ENCODE measurements at regions not wholly inside any gene's neighbourhood (a gene's known extent, or its start where the extent isn't known, plus 50 kb on each side); places are given as distances from the start of the nearest gene placed in this dataset.
"Not testable (repeated sequence)": the region's sequence is repeated elsewhere in the genome, so short reads cannot be mapped to it uniquely, and the experiment has no call there.

DNA sequence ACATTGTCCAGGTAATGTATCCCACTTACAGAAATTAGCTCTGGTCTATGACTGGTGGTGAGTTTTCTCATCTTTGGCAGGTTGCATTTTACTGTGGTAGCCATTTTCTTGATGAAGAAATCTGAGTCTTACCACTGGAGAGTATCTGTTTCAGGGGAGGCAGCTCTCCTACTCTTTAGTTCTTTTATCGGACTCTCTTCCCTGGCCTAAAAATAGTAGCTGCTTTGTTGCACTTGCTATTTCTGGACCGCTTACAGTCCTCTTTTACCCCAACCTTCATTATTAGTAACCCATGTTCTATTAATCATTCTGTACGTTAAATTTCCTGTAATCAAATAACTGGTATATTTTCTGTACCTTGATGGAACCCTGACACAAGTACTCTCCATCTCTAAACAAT, 720.8 kb downstream of the PLA2G4A start:
- no peak for DNase-seq

DNA sequence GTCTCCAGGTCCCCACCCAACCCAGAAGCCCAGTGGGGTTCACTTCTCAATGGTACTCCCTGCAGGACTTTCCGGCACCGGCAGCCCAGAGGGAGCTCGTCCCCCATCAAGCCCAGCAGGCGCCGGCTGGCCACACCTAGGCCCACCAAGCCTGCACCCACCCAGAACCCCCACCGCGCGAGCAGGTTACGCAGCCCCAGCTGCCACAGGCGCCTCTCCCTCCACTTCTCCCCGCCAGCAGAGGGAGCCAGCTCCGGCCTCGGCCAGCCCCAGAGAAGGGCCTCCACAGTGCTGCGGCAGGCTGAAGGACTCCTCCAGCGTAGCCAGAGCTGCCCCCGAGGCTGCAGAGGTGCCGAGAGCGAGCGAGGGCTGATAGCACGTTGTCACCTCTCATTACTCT, 722.3 kb downstream of the PLA2G4A start:
- no peak for DNase-seq

DNA sequence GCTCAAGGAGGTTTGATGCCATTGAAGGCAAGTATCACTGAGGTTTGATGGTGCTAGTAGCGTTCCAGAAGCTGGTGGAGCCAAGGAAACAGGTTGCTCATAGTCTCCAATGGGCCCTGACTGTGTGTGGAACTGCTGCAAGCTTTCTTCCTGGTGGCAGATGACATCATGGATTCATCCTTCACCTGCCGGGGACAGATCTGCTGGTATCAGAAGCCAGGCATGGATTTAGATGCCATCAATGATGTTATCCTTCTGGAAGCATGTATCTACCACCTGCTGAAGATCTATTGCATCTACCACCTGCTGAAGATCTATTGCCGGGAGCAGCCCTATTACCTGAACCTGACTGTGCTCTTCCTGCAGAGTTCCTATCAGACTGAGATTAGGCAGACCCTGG, 734.4 kb downstream of the PLA2G4A start:
- no peak for DNase-seq

DNA sequence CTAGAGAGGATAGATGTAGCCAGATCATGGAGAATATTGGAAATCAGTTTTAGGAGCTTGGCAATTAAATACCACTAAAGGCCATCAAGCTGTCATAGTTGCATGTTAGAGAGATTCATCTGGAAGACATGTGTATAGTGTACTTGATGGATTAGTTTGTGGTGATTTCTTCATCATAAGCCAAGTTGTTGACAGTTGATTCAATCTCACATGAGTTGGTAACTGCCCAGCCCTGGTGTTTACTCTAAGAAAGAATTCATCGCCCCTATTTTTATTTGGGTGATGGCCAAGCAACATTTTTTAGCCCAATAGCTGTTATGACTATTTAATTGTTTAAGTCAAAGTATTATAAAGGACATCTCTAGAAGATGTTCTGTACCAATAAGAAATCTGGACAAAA, 737.6 kb downstream of the PLA2G4A start:
- DNase-seq: no peak

DNA sequence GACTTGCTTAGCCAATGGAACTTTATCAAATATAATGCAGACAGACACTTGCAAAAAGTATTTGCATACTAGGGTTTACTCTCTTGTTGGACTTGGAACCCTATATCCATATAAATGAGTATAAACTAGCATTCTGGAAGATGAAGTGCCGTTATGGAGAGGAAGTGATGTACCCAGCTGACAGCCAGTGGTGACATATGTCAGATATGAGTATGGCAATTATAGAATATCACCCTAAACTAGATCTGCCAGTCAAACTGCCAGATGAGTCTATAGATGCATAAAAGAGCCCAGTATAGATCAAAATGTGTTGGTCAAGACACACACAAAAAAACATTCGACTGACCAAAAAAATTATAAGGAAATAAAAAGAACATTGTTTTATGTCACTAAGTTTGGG, 739.3 kb downstream of the PLA2G4A start:
- no peak for DNase-seq

DNA sequence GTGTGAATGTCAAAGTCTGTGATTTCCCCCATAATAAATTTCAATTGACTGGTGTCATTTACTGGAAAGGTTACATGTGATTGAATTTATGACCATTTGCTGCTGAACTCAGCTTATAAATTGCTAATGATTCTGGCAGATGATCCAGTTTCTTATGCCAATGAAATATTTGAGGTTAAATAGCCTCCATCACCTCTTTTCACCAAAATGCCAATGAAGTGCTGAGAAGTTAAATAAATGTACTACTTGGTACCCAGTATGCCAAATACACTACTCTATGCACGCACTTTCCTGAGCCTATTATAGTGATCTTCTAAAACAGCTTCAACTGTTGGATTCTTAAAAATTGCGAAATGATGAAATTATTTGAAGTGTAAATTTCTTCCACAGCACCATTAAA, 741.4 kb downstream of the PLA2G4A start:
- no peak for DNase-seq

DNA sequence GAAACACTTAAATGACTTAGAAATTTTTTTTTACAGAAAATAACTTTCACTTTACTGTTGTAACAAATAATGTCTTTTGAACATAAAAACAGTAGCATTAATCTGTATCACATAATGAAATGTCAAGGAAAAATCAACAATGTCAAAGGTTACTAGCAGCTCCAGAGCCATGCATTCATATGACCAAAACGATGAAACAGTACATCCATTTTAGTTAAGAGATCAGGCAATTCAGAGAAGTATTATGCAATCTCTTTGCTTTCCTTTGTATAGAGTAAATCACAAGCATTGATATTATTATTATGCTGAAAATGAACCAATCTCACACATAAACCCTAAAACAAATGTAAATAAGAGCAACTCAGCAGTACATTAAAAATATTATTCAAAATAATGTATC, 748.9 kb downstream of the PLA2G4A start:
- no peak for DNase-seq

DNA sequence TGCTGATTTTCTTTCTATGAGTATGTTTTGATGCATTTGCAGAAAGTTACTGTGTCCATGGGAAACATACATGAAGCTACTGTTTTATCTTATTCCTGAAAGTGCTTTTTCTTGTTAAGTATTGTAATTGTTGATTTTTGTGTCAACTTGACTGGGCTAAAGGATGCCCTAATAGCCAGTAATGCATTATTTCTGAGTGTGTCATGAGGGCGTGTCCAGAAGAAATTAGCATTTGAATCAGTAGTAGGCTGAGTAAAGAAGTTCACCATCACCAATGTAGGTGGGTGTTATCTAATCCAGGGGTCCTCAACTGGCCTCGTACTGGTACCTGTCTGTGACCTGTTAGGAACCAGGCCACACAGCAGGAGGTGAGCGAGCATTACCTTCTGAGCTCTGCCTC, 760.2 kb downstream of the PLA2G4A start:
- no peak for DNase-seq

DNA sequence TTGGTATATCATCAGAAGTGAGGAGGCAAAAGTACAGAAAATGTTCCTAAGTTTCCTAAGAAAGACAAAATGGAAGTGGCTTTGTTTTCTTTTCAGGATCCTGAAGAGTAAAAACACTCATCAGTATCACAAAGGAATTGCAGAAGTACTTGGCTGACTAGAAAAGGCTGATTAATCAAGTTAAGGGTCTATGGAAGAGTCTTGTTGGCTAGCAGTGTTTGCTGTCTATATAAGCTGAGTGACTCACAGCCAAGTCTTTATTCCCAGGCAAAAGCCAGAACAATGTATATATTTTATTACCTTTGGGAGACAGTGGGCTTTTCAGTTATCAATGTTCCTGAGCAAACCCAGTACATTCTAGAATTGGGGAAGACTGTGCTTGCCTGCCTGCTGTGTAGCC, 777.0 kb downstream of the PLA2G4A start:
- DNase-seq: no peak

DNA sequence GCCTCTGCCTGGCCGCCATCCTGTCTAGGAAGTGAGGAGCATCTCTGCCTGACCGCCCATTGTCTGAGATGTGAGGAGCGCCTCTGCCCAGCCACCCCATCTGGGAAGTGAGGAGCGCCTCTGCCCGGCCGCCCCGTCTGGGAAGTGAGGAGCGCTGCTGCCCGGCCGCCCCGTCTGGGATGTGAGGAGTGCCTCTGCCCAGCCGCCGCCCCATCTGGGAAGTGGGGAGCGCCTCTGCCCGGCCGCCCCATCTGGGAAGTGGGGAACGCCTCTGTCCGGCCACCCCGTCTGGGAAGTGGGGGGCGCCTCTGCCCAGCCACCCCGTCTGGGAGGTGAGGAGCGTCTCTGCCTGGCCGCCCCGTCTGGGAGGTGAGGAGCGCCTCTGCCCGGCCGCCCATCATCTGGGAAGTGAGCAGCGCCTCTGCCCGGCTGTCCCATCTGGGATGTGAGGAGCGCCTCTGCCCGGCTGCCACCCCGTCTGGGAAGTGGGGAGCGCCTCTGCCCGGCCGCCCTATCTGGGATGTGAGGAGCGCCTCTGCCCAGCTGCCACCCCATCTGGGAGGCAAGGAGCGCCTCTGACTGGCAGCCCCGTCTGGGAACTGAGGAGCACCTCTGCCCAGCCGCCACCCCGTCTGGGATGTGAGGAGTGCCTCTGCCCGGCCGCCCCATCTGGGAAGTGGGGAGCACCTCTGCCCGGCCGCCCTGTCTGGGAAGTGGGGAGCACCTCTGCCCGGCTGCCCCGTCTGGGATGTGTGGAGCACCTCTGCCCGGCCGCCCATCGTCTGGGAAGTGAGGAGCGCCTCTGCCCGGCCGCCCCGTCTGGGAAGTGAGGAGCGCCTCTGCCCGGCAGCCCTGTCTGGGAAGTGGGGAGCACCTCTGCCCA, 787.3 kb downstream of the PLA2G4A start:
- DNase-seq: not testable (repeated sequence)

DNA sequence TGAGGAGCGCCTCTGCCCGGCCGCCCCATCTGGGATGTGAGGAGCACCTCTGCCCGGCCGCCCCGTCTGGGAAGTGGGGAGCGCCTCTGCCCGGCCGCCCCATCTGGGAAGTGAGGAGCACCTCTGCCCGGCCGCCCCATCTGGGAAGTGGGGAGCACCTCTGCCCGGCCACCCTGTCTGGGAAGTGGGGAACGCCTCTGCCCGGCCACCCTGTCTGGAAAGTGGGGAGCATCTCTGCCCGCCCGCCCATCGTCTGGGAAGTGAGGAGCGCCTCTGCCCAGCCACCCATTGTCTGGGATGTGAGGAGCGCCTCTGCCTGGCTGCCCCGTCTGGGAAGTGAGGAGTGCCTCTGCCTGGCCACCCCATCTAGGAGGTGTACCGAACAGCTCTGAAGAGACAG, 788.1 kb downstream of the PLA2G4A start:
- DNase-seq: not testable (repeated sequence)

DNA sequence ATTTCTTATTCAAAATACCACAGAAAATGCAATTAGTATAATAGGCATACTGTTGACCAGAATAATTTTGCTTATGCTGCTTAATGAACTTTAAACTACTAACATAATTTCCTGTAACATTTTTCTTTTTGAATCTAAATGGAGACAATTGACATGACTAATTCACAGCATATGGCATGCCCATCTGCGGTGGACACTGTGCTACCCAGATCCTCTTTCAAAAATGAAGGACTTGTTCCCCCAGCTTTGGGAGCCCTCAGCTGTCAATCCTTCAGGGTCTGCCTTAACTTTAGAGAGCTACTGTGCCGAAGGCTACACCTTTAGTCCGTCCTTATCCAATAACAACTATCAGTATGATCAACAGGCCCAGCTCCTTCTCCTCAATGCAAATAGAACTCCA, 789.0 kb downstream of the PLA2G4A start:
- no peak for DNase-seq

DNA sequence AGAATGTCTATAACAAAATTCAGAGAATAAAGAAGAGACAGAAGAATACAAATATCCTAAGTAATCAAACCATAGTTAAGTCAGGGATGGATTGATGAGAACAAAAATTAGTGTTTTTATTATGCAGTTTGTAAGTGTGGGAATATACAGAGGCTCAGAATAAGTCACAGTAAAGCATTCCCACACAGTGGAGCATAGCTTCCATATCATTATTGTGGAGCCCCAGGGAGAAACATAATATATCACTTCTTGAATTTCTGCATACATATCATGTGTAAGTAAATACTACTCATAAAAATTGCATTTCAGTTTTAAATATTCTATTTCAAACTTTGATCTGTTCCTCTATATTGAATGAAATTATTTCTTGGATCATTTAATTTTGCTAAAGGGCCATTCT, 790.4 kb downstream of the PLA2G4A start:
- DNase-seq: no peak

DNA sequence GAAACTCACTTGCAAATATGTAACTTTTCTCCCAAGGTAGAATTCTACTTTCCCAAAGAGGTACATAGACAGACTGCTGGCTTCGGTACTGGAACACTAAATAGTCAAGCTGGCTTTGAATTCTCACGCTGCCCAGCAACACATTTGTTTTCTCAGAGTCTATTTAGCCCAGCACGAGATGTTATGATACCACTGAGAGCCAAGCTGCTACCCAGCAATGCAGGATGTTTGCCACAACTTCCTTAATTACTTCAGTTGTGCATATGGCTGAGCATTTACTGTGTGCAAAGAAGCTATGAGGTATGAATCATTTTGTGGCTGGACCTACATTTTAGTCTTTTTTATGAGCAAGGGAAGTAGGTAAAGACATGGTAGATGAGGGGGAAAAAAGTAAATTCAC, 793.2 kb downstream of the PLA2G4A start:
- DNase-seq: no peak

DNA sequence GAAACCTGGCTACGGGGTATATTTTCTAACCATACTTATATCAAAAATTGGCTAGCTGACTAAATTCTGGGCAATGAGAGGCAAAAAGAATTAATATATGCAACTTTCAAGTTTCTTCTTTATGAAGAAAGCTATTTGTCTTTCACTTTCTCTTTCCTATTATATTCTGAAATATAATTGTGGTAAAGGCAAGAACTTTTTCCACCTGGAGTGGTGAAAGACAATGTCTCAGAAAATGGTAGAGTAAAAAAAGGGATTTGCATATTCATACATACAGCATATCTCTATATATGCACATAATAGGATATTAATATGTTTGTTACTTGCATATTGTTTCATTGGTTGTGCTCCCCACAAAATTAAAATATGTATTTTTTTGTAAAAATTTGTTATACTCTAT, 793.8 kb downstream of the PLA2G4A start:
- DNase-seq: no peak

DNA sequence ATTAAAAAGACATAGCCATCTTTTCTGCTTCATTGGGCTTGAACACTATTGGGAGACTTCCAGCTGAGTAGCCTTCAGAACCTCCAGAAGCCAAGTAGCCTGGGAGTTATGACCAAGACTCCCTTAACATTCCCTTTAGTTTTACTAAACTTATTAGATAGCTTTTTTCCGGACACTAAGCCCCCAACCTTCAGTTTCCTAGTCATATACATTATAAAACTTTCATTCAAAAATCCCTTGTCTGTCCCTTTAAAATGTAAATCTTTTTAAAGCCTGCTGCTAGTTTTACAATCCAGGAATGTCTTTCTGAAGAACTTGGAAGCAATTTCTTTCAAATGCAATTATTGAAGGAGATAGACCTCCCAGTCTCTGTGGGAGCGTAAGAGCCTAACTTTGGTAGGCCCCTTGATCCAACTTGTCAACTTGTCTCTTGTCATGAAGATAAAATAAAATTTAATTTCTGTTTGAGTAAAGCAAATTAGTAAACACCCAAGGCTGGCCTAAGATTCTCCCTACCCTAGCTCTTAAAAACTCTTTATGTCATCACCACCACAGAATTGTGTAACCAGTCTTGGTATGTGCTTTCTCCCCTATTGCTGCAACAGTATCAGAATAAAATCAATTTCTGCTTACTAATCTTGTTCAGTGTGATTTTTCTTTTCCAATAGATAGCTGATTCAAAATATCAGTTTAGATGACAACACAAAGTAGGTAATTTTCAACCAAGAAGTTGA, 796.2 kb downstream of the PLA2G4A start:
- no peak for DNase-seq

DNA sequence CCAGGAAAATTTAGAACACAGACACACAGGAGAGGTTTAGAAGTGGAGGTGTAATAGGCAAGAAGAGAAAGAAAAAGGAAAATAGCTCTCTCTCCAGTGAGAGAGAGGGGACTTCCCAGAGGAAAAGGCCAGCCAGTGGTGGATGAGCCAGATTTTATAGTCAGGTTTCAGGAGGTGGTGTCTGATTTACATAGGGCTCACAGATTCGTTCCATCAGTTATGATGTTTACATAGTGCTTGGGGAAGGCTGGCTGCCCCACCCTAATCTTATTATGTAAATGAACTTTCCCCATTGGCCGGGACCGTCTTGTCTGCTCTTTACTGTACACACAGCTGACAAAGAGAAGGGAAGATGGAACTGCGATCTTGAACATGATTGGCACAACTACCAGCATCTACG, 797.3 kb downstream of the PLA2G4A start:
- no peak for DNase-seq

DNA sequence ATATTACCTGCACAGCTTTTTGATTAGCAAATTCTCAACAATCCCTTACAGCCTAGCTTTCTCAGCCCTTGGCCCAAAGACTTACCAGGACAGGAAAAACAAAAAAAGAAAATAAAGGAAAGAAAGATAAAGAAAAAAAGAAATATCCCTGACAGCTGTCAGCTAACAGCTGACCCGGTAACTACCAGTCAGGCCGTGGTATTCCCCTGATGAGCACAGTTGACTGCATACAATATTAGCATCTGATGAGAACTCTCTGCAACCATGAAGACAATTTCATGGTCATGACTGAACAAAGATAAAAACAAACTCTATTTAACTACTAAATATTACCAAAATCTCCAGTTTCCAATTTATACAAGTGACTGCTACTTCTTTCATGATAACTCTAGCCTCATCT, 798.8 kb downstream of the PLA2G4A start:
- DNase-seq: no peak

DNA sequence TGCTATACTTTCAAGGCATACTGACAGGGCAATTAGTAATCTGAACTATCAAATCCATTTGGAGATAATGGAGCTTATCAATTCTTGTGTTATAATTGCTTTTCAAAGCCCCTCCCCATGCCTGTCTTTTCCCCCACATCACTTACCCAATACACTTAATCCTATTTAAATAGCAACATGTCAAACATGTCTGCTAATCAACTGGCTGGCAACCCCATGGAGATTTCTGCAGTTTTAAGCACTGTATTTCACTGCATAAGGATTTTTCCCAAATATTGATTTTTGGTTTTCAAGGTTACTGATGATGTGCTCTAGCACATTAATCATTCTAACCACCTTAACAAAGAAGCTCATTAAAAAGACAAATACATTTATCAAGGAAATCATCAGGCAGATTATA, 800.3 kb downstream of the PLA2G4A start:
- no peak for DNase-seq

DNA sequence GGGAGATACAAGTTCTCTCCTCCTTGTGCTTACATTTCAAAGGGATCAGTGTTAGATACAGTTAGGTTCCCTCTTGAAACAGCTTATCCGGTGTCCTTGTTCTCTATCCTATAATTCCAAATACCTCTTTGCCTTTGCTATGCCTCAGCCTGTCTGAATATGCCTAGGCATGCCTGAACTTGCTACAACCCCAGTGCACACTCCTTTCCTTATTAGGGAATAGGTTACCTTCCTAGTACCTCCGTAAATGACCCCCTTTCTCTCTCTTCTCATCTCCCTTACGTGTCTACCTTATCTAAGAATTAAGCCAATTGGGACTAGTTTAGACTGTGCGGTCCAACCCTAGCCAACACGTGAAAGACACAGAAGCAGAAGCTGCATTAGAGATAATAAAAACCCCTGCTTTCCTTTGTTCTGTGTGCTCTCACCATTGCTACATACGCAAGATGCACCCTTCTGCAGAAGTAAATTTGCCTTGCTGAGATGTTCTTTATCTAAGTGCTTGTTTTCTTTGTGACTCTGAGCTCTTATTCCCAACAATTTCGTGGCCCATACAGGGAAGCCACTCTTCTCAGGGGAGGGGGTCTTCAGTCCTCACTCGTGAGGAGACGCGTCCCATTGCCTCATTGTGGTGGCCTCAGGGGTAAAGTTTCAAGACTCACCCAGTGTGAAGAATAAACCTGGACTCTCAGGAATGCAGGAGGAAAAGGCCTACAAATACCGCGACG, 802.1 kb downstream of the PLA2G4A start:
- no peak for DNase-seq

DNA sequence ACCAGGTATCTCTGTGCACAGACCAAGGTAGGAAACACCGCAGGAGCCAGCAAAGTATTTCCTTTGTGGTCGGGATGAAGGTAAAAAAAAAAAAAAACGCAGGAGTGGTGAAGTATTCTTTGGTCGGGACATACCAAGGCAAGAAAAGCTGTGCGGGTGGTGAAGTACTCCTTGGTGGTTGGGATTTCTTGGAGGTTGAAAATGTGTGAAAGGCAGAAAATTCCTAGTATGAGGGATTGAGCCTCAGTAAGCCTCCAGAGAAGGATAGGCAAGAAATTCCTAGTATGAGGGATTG, 802.6 kb downstream of the PLA2G4A start:
- DNase-seq: no peak

DNA sequence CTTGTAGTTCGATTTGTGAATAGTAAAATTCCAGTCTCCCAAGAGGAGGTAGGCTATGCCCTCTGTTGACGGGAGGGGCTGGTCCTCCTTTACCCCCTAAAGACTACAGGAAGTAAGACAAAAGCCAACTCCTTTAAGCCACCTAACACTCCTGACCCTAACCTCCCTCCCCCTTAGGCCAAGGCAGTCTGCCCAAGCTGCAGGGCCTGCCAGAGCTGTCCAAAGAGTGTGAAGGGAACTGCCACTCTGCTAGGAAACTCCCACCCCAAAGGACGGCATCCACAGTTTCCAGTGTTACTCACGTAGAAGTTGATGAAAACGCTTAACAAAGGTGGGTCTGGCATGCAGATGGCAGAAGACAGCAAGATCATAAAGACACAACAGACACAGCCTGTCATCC, 803.2 kb downstream of the PLA2G4A start:
- DNase-seq: no peak

DNA sequence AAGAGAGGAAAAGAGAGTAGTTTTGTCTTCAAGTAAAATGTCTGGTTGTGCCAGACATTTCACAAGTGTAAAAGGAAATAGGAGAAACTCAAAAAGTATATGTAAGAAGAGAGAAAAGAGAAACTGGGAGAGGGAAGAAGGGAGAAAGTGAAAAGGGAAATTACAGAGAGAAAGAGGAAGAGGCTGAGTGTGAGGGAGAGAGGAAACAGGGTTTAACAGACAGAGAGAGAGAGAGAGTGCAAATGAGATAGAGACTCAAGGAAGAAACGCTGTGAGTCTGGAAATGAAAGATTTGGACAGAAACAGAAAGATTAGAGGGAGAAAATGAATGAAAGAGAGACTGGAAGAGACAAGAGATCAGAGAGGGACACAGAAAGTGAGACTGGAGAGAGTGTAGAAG, 806.2 kb downstream of the PLA2G4A start:
- DNase-seq: no peak

Measured in T1000 (cell line).